Stimulated activated CD8-positive, alpha-beta memory T cell treated with anti-CD3 and anti-CD28 coated beads, Interleukin-4, amount 100 ng/mL, for 4 hours (primary cell): ENCODE measurements at regions not wholly inside any gene's neighbourhood (a gene's known extent, or its start where the extent isn't known, plus 50 kb on each side); places are given as distances from the start of the nearest gene placed in this dataset.

Experiments
- DNase-seq, 2 donors: peaks; one replicate each; pipeline ENCODE4 v3.0.0-alpha.2; 2020; ENCODE audit warnings: low read depth in 2 of 2, low spot score in 1 of 2

DNA sequence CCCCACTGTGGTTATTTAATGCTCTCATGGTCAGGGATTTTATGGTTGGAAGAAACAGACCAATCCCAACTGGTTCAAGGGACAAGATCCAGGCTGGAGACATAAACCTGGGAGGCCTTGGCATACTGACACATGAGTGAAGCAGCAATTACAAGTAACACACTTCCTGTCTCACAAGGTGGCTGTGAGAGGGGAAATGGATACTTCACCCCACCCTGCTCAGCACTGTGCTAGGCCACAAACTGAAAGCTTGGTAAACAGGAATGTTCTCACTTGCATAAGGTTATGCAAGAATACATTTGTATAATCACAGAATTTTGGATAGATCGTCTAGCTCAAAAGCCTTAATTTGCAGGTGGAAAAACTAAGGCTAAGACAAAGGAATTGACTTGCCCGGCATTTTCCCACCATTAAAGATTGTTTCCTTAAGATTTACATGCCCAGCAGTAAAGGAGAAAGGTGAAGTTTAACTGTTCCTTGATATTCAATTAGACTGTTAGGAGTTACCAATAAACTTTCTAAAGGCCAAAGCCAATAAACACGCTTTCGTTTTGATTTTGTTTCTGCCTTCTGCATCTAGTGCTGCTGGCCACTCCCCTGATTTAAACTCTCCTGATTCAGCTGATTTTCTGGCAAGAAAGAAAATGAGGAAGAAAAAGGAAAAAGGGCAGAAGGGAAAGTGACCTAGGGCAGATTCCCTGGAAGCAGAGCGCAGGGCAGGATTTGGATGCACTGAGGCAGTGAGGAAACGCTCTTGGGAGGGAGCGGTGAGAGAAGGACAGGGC, 215.6 kb upstream of the CDH5 start:
- DNase-seq: no peak

DNA sequence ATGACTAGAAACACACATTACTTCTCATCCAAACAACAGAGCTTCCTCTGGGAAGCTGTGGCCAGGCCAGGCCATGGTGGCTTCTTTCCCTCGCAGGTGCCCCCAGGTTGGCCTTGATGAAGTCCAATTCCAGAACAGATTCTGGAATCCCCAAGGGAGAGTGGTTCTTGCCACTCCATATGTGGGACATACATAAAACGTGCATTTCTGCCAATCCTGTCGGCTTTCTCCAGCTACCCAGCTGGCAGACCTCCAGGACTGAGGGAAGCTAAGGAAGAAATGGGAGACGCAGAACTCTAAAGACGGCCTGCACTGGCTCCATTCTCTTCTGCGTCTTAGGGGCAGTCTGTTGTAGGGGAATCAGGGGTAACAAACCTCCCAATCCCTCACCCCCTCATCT, 219.2 kb upstream of the CDH5 start:
- DNase-seq: no peak

GRCh38 chr16:66146798-66147197, 219.7 kb upstream of the CDH5 start:
- DNase-seq: no peak

- no peak for DNase-seq
Observed at GRCh38 chr16:66144641-66145040, 221.8 kb upstream of the CDH5 start.

GRCh38 chr16:66143415-66143814, 223.1 kb upstream of the CDH5 start:
- DNase-seq: no peak

- no peak for DNase-seq
Observed at GRCh38 chr16:66141885-66142284, 224.6 kb upstream of the CDH5 start.

DNA sequence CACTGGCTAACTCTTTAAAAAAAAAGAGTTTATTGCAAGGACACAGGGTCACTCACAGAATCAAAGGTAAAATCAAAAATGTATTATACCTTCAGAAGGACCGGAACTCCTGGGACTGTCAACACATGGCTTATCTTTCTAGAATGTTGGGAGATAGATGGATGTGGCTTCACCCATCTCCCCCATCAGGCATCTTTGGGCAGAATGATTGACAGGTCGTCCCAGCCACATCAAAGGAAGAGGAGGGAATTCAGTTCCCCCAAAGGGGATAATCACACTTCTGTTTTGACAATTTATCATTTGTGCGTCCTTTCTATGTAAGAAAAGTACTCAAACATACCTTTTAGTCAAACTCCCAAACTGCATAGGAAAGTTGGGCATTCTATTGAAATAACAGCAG, 228.6 kb upstream of the CDH5 start:
- DNase-seq: no peak

GRCh38 chr16:66136841-66137240, 229.7 kb upstream of the CDH5 start:
- no peak for DNase-seq

GRCh38 chr16:66135838-66136237, 230.7 kb upstream of the CDH5 start:
- DNase-seq: no peak

DNA sequence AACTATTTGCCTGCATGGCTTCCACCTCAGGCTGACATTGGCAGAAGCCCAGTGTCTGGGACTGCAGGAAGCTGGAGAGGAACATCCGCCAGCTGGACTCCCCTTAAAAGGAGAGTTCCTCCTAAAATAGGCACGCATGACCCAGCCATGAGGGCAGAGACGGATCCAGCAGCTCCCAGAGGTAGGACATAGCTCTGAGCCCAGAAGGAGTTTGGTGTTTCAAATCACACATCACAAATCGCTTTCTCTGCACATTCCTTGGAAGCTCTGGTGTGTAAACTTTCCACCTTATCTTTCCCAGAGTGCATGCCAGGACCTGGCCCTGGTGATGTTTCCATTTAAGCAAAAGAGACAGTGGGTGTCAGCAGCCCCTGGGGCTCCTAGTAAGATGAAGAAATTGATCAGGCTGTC, 231.1 kb upstream of the CDH5 start:
- DNase-seq: no peak

GRCh38 chr16:66134875-66135274, 231.6 kb upstream of the CDH5 start:
- no peak for DNase-seq

DNA sequence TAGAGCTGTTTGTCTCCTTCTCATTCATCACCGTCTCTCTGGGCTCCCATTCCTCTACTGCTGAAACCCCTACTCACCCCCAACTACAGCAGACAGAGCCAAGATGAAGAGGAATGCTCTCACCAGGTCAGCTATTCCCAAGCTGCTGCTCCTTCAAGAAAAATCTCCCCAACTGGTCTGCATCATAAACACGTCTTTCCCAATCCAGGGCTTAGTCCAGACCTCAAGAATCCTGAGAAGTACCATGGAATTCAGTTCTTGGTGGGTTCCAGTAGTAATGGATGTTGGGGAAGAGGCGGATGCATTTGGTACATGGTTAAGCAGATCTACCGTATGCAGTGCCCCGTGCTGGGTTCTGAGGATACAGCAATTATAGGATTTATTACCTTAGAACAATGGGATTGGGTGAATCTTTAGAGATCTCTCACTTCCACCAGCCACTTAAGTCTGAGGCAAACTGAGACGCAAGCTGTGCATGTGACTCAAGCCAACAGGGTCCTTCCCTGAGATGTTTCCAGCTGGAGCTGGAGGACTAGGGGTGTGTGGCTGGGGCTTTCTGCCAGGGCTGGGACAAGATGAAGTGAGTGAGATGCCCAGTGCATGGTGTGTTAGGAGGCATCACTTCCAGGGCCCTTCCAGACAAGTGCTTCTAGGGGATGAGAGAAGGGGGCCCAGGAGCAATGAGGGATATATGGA, 232.7 kb upstream of the CDH5 start:
- DNase-seq: no peak

GRCh38 chr16:66131895-66132294, 234.6 kb upstream of the CDH5 start:
- no peak for DNase-seq

DNA sequence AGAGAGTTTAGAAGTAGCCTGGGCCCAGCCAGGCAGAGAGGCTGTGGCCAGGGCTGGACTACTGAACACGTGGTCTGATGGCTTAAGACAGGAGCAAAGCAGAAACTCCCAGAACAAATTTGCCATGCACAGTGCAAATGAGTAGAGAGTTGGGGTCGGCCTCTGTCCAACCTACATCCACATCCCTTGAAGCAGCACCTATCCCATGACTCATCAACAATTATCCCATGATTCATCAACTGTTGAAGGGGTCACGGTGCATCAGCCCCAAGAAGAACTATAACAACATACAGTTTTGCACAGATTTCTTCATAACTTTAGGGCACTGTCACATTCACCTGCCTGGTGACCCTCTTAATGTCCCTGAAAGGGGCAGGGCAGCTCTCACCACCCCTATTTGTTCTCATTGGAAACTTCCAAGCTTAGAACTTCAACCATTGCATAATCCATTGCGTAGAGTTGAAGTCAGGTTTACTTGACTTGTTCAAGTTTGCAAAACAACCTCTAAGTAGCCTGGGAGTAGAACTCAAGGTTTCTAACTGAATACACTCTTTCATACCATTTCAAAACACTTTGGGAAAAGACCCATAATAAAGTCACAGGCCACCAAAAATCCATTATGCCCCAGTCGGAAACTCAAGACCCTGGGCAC, 235.2 kb upstream of the CDH5 start:
- DNase-seq: no peak

- DNase-seq: no peak
Observed at GRCh38 chr16:66130296-66130905, 236.1 kb upstream of the CDH5 start.

DNA sequence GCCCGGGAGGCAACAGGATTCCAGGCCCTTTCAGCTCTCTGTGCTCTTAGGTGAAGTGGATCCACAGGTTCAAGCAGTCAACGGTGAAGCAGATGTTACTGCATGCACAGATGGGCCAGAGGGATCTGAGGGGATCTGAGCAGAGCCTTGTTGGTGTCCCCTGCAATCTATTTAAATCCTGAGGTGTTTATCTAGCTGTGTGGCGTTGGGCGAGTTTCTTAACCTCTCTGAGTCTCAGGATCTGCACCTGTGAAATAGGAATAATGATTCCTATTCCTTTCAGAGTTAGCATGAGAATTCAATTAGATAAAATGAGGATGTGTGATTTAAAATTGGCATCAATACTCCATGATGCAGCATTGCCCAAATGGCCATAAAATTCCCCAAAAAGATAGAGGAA, 237.3 kb upstream of the CDH5 start:
- no peak for DNase-seq

GRCh38 chr16:66128371-66128770, 238.1 kb upstream of the CDH5 start:
- no peak for DNase-seq

DNA sequence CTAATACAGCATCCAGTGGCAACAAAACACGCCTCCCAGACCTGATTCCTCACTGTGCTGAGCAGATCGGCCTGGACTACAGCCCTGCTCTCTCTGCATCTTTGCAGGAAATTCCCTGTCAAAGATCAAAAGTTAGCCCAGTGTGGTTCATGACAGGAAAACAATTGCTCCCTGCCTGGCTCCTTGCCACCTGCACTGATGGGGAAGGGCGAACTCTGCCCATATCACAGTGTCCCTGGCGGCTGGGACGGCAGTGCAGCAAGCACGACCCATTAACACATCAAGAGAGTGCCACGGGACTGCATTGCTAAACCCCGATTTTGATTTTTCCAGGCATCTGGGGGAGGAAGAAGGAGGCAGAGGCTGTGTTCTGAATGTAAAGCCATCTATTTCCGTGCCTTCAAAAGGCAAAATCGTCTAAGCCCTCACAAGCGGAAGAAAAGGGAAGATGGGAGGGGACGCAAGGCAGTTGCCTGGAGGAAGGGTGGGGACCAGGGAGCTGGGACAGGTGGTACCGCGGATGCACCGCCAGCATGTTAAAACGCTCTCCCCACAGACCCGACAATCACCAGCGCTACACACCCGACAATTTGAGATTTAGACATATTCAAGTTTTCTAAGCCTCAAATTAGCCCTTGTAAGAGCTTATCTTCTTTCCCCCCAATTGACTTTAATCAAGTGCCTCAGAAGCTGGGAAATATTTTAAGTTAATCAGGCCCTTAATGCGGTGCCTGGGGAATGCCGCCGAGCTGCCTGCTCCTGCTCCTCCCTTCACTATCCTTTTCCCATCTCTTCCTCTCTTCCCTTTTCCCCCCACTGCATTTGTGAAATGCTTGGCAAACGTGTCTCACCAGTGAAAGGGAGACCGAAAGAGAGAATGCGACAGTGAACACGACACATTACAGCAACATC, 238.8 kb upstream of the CDH5 start:
- no peak for DNase-seq

- no peak for DNase-seq
Observed at GRCh38 chr16:66121466-66121865, 245.0 kb upstream of the CDH5 start.

GRCh38 chr16:66120656-66121055, 245.8 kb upstream of the CDH5 start:
- DNase-seq: no peak
